ENCODE measurements at regions not wholly inside any gene's neighbourhood (a gene's known extent, or its start where the extent isn't known, plus 50 kb on each side); places are given as distances from the start of the nearest gene placed in this dataset.

DNA sequence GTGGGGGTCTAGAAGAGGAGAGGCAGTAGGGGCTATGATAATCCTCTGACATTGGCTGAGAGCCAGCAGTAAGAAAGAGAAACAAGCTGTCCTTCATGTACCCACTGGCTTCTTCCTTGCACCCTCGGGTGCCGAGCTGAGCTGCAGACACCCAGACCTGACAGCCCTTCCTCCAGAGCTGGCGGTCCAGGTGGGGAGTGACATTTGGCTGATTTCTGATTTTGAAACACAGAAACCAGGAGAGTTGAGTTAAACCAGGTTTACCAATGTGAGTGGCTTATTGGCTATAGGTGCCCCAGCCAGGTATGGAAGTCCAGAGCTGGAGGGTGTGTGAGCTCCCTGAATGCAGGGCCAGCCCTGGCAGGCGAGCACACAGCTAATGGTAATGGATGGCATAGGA, 59.2 kb downstream of the GADD45G start (continued):
- TF ChIP-seq, protein P1, sequence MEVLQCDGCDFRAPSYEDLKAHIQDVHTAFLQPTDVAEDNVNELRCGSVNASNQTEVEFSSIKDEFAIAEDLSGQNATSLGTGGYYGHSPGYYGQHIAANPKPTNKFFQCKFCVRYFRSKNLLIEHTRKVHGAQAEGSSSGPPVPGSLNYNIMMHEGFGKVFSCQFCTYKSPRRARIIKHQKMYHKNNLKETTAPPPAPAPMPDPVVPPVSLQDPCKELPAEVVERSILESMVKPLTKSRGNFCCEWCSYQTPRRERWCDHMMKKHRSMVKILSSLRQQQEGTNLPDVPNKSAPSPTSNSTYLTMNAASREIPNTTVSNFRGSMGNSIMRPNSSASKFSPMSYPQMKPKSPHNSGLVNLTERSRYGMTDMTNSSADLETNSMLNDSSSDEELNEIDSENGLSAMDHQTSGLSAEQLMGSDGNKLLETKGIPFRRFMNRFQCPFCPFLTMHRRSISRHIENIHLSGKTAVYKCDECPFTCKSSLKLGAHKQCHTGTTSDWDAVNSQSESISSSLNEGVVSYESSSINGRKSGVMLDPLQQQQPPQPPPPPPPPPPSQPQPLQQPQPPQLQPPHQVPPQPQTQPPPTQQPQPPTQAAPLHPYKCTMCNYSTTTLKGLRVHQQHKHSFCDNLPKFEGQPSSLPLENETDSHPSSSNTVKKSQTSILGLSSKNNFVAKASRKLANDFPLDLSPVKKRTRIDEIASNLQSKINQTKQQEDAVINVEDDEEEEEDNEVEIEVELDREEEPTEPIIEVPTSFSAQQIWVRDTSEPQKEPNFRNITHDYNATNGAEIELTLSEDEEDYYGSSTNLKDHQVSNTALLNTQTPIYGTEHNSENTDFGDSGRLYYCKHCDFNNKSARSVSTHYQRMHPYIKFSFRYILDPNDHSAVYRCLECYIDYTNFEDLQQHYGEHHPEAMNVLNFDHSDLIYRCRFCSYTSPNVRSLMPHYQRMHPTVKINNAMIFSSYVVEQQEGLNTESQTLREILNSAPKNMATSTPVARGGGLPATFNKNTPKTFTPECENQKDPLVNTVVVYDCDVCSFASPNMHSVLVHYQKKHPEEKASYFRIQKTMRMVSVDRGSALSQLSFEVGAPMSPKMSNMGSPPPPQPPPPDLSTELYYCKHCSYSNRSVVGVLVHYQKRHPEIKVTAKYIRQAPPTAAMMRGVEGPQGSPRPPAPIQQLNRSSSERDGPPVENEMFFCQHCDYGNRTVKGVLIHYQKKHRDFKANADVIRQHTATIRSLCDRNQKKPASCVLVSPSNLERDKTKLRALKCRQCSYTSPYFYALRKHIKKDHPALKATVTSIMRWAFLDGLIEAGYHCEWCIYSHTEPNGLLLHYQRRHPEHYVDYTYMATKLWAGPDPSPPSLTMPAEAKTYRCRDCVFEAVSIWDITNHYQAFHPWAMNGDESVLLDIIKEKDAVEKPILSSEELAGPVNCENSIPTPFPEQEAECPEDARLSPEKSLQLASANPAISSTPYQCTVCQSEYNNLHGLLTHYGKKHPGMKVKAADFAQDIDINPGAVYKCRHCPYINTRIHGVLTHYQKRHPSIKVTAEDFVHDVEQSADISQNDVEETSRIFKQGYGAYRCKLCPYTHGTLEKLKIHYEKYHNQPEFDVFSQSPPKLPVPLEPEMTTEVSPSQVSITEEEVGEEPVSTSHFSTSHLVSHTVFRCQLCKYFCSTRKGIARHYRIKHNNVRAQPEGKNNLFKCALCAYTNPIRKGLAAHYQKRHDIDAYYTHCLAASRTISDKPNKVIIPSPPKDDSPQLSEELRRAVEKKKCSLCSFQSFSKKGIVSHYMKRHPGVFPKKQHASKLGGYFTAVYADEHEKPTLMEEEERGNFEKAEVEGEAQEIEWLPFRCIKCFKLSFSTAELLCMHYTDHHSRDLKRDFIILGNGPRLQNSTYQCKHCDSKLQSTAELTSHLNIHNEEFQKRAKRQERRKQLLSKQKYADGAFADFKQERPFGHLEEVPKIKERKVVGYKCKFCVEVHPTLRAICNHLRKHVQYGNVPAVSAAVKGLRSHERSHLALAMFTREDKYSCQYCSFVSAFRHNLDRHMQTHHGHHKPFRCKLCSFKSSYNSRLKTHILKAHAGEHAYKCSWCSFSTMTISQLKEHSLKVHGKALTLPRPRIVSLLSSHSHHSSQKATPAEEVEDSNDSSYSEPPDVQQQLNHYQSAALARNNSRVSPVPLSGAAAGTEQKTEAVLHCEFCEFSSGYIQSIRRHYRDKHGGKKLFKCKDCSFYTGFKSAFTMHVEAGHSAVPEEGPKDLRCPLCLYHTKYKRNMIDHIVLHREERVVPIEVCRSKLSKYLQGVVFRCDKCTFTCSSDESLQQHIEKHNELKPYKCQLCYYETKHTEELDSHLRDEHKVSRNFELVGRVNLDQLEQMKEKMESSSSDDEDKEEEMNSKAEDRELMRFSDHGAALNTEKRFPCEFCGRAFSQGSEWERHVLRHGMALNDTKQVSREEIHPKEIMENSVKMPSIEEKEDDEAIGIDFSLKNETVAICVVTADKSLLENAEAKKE (CRISPR knock-in tag; IDR thresholded peaks at IDR 0.05) = no peak
- TF ChIP-seq, protein P2, sequence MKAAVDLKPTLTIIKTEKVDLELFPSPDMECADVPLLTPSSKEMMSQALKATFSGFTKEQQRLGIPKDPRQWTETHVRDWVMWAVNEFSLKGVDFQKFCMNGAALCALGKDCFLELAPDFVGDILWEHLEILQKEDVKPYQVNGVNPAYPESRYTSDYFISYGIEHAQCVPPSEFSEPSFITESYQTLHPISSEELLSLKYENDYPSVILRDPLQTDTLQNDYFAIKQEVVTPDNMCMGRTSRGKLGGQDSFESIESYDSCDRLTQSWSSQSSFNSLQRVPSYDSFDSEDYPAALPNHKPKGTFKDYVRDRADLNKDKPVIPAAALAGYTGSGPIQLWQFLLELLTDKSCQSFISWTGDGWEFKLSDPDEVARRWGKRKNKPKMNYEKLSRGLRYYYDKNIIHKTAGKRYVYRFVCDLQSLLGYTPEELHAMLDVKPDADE (IDR thresholded peaks at IDR 0.05) = no peak

DNA sequence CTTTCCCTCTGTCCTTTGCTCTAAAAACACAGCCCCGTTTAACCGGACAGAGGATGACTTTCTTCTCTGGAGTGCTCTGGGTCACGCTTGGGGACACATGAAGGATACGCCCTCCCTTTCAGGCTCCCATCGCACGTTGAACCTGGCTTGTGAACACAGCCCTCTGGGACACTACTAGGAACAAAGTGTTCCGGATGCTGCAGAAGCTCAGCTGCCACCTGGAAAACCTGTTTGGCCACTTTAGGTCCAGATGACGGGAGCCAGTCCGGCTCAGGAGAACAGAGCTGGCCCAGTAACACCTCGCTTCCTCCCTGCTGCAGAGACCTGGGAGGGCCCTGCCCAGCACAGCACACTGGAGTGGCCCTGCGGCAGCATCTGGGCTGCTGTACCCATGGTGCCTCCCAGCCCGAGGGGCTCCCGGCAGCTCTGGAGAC, 60.1 kb downstream of the GADD45G start:
- DNase-seq (ENCODE audit: low spot score) (peak; percentile 32), ATAC-seq (no peak)
- H3K27ac ChIP-seq (ENCODE audit: low read depth) = no peak overlapping the region
- no peak overlapping the region for H3K4me2 ChIP-seq
- H2AFZ ChIP-seq = peak overlapping the region; percentile 72; the same call in 1 of the 2 replicates
- H3K27ac Mint-ChIP-seq = no peak overlapping the region
- peaks cover 11% of the 10 kb centered on the region for H3K27me3 Mint-ChIP-seq (ENCODE audit: insufficient read depth, low read depth, poor library complexity)
- H3K9me3 Mint-ChIP-seq = no peaks in the 10 kb centered on the region
- no peaks in the 10 kb centered on the region for H3K27me3 ChIP-seq (ENCODE audit: insufficient read depth)
- H4K20me1 ChIP-seq (replicated peaks; ENCODE audit: insufficient read depth) = no peaks in the 10 kb centered on the region
- H3K79me2 ChIP-seq (replicated peaks; ENCODE audit: insufficient read depth) = no peaks in the 10 kb centered on the region
- no peaks in the 10 kb centered on the region for H3K36me3 Mint-ChIP-seq (ENCODE audit: low read depth)
- H3K9me2 ChIP-seq (ENCODE audit: insufficient read depth) = peaks cover 12% of the 10 kb centered on the region; the same call in 1 of the 2 replicates
- no peak overlapping the region for H3K4me3 Mint-ChIP-seq
- H3K4me1 Mint-ChIP-seq = peaks cover 43% of the 10 kb centered on the region
- no peak overlapping the region for H3K4me3 ChIP-seq
- peaks cover 11% of the 10 kb centered on the region for H3K4me1 ChIP-seq (ENCODE audit: insufficient read depth)
- TF ChIP-seq CREB1 (CRISPR knock-in tag; IDR thresholded peaks at IDR 0.05; ENCODE audit: low read depth) (no peak), EZH2phosphoT487 (IDR thresholded peaks at IDR 0.05; ENCODE audit: unreplicated experiment) (no peak)
- TF ChIP-seq, protein P1 (CRISPR knock-in tag; IDR thresholded peaks at IDR 0.05) = 0 out of 2 replicates have a peak, but pooled peaks have one; percentile 26
- no peaks in the 10 kb centered on the region for H3K36me3 ChIP-seq (ENCODE audit: insufficient read depth)
- H3F3A ChIP-seq (replicated peaks; ENCODE audit: low read depth) = no peaks in the 10 kb centered on the region

All from GM23338 (cell line).